A204.1 (cell line): ENCODE measurements at regions not wholly inside any gene's neighbourhood (a gene's known extent, or its start where the extent isn't known, plus 50 kb on each side); places are given as distances from the start of the nearest gene placed in this dataset.

ENCODE experiments used
- FAIRE-seq: peaks from 2 replicates; lab custom pipeline; 2012; peaks lifted over from hg19 to GRCh38; lab: Jason Lieb, UNC

DNA sequence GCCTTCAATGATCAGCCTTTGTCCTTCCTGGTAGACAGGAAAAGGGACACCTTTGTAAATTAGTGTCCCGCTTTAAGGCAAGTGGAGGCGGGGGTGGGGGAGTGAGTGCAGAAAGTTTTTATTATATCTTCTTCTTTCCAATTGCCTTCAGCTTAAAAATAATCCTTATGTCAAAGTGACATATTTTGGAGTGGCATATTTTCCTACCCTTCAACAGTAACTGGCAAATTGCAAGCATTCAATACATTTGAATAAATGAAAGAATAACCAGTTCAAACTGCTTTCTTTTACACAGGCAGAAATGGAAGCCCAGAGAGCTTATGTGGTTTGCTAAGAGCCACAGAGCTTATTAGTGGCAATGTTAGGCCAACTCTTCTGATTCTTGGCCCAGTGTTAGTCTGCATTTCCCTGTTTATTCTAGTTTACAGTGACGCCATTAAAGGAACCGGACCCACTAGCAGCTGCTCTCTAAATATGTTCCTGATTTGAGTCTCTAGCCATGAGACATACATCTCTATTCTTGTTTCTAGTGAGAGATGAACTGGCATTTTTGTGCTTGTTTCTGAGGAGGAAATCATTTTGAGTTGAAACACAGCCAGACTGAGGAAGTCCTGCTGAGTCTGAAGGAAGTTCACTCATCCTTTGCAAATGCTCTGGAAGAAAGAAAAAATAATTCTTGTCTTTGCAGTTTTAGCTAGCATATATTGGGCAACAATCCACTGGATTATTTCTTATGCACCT lies 468.7 kb downstream of the NOVA1 start:
- FAIRE-seq: no peak

DNA sequence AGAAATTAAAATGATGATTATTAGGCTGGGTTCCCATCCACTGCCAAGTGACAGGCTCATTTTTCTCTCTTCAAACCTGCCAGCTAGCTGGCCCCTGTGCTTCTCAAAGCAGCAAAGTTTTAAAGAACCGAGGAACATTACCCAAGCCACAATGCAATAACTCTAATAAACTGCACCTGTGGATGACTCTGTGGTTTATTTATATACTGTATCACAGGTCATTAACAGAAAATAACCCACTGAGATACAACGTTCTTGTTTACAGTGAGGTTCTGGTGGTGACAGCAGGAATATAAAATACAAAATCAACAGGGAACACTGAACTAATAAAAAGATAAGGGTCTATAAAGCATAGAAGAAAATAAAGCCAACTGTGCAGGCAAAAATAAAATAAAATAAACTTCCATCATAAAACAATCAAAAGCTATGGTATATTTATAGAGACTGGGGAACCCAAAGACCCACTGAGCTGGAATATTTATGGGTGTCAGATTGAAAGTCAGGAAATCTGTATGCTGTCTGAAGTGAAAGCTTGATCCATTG lies 472.9 kb downstream of the NOVA1 start:
- no peak for FAIRE-seq

DNA sequence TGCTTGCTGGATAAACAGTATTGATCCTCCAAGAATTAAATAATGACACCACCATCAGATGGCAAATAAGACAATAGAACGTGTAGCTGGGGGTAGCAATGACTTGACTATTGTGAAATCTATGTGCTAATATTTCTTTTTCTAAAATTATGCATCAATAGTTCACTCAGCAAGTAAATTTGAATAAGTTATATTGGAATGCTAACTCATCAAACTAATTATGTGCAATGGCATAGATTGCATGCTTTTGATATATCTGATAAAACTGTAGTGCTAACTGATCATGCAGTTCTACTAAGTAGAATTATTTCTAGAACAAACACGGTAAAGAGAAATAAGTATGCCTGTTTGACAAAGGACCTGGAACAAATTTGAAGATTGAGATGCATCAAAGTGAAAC lies 474.4 kb downstream of the NOVA1 start:
- no peak for FAIRE-seq

DNA sequence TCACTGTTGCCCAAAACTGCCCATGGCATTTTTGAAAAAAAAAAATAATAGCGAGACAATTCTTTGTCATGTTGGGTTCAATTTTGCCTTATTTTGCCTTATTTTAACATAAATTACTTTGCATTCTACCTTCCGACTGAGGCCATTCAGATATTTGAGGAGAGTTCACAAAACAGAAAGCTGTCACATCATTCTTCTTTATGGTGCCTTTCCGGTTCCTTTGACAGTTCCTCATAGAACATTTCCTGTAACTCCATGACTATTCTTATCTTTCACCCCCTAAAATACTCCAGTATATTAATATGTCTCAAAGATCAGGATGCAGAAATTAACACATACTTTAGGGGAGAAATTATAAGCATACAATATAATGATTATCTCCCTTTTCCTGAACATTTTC lies 476.7 kb downstream of the NOVA1 start:
- FAIRE-seq: no peak

DNA sequence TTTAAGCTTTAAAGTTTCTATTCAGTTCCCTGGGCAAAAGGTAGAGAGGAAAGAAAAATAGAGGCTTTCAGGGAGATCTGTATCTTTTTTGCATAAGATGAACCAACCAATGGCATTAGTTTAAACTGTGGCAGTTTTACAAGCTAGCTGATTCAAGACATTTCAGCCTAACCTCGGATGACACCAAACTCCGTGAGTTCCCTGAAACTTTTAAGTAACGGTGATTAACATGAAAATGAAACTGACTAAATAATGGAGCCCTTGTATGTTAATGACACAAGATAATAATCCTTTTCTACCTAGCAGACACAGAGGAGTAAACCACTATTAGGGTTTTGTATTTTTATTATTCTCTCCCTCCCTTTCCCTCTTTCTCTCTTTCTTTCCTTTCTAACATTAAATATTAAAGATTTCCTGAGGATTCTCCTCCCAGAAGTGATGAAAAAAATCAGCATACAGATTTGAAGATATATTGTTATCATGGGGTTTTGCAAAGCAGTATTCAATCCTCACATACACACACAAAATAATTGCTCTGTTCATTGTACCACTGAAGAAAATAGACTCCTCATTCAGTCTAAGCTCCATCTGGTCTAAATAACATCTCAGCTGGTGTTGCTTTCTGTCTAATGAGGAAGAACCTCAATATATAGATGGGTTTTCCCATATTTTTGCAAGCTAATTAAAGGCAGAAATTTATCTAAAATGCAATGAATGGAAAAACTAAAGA lies 483.8 kb downstream of the NOVA1 start:
- no peak for FAIRE-seq

DNA sequence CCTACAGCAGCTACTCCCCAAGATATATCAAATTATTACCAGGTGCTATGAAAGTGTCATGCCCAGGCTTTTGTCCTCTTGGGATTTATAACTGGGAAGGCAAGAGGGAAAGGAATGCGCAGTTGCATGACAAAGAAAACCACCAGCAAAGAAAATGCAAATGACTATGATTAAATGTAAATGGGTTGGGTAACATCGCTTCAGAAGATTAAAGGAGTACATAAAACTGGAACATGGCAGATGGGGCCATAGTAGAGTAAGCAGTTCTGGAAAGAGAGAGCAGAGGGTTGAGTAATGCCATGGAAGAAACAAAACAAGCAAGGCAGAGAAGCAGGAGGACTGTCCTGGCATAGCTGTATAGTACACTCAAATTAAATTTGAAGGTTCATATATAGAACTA lies 493.1 kb downstream of the NOVA1 start:
- FAIRE-seq: no peak

DNA sequence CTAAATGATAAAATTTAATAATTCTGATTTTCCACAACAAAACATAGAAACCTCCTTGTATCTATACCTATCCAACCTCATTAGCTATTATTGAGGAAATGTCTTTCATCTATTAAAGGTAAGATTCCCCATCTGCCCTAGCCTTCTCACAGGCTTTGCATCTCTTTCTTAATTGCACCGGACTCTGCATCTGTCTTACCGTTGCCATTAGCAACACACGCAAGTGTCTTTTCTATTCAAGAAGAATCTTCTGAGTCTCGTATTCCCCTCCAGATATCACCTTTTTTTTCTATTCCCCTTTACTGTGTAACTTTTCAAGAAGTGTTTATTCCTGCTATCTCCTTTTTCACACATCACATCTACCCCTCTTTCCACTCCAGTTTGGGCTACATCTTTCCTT lies 500.0 kb downstream of the NOVA1 start:
- FAIRE-seq: no peak

DNA sequence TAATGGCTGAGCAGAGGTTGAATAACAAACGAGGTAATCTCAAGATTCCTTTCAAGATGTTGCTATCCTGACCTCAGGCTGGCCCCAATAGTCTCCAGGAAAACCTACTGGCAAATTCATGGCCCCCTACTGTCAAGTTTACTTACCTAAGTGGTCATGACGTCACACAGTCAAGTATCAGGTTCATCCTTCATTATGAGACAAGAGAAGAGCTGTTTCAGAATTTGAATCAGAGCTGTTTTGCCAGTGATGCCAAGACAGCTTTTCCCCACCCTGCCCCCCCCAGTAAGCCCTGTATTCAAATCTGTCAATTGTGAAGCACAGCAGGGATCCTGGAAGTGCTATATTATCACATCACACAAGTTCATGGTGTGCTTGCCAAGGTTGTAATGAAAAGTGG lies 509.6 kb downstream of the NOVA1 start:
- no peak for FAIRE-seq

DNA sequence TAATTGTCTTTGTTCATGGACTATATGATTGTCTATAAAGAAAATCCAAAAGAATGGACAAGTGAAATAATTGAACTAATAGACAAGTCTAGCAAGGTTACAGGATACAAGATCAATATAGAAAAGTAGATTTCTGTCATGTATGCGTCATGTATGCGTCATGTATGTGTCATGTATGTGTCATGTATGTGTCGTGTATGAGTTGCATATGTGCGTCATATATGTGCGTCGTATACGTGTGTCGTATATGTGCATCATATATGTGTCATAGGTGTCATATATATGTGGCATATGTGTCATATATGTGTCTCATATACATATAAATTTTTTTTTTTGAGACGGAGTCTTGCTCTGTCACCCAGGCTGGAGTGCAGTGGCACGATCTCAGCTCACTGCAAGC lies 516.8 kb downstream of the NOVA1 start:
- no peak for FAIRE-seq

DNA sequence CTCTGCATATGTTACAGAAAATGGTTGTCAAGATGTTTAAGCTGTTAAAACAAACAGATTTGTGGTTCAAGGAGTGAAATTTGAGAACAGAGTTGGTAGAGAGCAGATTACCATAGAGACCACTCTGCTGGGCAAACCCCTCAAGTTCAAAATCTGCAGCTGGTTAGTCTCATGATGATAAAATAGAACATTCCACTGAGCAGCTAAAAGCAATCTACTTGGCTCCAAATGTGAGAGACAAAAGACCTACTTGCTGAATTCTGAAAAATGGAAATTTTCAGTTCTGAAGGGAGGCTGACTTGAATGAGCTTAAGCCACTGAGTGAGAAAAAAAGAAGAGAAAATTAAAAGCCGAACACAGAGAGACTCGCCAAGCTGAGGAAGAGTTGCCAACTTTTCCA lies 519.3 kb downstream of the NOVA1 start:
- no peak for FAIRE-seq

DNA sequence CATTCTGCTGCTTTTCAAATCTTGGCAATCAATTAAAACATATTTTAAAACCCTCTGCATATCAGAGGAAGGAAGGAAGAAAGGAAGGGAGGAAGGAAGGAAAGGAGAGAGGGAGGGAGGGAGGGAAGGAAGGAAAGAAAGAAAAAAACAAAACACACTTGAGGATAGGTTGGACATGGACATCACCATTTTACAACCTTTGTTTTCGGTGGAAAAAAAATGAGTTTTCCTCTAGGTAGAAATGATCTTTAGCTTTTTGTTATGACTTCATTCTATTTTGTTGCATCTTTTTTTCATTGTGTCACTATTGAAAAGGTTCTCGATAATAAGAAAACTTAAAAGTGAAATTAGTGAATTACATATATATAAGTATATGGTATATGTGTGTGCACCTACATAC lies 522.9 kb downstream of the NOVA1 start:
- no peak for FAIRE-seq

DNA sequence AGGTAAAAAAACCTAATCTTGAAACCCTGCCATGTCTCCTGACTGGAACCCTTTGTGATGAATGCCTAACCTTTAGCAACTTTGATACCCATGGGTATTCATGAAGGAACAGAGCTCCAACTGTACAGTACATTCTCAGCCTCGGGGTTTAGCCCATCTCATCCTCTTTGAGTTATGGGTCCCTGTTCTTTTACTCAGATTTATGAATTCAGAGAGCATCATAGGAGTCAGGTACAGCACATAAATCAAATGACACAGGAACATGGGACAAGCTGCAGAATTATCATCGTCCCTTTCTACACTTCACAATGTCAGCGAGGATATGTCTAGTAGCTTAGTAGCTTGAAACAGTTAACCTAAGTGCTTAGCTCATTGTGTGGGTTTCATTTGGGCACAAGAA lies 527.4 kb downstream of the NOVA1 start:
- no peak for FAIRE-seq

DNA sequence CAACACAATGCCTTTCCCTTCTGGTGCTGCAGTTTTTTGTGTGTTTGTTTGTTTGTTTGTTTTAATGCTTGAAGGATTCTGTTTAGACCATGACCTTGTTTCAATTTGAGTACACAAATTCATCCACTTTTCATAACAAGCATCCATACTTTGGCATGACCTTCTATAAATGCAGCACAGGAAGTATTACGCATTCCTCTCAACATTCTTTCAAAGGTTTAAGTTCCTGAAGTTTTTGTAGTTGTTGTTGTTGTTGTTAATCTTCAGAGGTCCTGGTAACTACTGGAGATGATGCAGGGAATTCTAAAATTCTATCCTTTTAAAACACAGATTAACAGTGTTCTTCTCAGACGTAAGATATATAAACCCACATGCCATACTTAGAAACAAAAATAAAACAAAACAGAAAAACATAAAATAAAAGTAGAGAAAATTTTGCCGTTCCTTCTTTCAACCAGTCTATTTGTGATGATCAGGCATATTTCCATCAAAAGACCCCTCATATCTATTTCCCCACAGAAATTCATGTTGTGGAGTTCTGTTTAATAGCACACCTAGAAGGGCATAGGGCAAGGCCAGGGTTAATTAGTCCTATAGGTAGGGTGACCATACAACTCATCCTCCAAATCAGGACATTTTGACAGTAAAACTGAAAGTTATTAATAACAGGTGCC lies 529.9 kb downstream of the NOVA1 start:
- FAIRE-seq: no peak

DNA sequence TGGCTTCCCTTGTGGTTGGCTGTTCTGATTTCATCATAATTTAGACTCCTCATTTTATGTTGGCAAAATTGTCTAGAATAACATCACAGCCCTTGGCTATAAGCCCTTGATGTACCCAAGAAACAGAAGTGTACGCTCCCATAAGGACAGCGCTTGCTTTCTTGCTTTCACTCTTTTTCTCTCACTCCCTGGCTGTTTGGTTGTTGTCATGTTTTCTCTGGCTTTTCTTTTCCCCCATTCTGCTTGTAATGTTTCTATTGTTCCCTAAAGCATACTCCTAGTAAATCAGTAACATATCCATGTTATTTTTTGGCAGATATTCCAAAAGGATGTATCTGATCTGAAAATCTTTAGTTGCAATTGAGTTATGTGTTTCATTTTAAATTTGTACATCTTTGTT lies 530.5 kb downstream of the NOVA1 start:
- no peak for FAIRE-seq

DNA sequence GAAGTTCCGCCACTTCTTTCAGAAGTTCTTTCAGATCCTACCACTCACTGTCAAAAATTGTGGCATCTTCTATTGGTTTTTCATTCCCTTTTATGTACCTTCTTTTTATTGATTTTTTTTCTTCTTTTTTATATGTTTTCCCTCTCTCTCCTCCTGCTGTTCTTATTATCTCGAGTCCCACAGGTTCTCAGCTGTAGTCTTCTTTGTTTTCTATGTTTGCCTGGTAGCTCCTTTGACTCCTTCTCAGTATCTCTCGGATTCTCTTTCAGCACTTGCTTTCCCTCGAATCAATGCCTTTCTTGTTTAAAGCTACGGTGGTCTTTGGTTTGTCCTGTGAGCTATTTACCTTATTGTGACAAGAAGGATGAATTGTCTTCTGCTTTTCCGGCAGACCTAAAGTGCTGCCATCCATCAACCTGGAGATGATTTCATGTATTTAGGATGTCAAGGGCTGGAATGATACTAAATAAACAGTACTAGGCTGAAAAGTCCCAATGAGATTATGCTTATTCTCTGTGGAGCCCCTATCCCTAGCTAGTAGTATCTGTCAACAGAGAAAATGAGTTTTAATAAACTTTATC lies 541.7 kb downstream of the NOVA1 start:
- FAIRE-seq: no peak

DNA sequence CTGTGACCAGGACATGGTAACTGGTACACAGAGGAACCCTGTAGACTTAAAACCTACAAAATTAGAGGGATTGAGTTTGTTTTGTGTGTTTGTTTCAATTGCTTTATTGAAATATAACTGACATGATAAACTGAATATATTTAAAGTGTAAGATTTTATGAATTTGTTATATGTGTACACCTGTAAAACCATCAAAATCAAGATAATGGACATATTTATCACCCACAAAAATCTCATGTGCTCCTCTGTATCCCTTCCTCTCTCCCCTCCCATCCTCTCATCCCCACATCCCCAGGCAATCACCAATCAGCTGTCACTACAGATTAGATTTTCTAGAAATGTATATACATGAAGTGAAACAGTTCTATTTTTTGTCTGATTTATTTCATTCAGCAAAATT lies 565.5 kb downstream of the NOVA1 start:
- FAIRE-seq: no peak

DNA sequence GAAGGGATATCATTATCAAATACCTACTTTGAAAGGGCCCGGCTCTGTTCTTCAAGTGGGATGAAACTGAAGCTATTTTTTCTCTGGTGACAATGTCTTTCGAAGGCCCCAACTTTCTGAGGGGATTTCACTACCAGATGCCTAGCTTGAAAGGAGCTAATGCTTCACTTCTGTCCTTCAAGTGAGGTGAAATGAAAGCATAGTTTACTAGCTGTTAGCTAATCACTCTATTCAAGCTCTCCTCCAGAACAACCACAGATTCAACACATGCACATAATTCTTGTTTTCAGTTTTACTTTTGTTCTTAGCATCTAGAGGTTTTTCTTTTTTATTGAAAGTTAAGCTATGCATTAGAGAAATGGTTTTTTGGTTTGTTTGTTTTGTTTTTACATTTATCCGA lies 571.4 kb downstream of the NOVA1 start:
- FAIRE-seq: no peak

DNA sequence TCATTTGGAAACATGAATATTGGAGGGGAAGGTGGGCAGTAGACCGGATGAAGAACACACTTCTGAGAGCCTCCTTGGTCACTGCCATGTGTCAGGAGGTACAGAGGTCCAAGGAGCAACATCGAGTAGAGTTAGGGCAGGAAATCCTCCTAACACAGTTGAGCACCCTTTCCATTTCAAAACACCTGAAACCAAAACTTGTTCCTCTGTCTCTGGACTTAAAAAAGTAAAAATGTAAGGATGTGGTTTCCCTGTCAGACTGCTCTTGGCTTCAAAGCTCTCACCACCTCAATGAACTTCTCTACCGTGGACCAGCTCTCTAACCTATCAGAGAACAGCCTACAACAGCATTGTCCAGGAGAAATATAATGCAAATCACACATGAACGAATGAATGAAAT lies 573.9 kb downstream of the NOVA1 start:
- no peak for FAIRE-seq

DNA sequence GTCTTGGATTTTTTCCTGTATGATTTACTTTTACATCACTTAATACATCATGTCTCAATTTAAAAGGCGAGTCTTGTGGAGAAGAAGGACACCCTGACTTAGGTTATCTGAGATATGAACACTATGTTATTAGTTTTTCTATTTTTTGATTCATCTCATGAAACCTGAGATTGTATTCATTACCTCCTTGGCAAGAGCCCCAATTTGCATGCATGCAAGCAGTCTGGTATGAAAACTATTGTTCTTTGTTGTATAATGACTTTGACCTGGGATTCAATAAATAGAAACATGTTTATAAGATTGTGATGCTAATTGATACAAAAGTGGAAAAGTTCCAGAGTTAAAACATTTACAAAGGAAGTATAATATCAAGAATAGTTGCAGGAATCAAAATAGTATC lies 576.1 kb downstream of the NOVA1 start:
- no peak for FAIRE-seq

DNA sequence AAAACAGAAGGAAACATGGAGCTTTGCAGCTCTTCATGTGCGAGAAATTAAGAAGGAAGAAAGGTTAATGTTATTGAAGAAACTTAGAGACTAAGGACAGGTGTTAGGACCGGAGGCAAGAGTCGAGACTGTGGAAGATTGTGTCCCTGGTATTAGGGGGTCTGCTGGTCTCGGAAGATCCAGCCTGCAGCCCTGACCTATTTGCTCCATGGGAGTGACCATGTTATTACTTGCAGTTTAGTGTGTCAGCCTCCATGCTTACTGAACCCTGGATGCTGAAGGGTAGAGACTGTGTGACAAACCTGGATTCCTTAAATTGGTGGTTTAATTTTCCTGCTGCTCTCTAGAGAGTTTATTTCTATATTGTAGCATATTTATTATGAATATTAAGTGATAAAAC lies 580.6 kb downstream of the NOVA1 start:
- FAIRE-seq: no peak

DNA sequence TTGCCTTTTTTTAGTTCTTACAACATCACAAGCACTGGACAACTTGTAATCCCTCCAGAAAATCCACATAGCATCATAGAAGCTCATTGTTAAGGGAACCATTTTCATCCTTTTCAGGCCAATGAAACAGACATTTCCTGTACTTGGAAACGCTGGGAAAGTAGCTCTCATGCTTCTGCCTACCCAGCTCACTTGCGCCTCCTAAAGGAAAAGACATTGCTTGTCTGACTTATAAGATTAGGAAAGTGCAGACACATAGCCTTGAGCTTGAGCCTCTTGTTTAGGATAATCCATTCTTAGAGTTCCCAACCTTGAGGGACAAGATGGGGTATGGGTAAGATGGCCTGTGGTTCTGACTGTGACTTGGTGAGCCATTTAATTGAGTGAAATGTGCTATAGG lies 589.5 kb downstream of the NOVA1 start:
- FAIRE-seq: no peak

DNA sequence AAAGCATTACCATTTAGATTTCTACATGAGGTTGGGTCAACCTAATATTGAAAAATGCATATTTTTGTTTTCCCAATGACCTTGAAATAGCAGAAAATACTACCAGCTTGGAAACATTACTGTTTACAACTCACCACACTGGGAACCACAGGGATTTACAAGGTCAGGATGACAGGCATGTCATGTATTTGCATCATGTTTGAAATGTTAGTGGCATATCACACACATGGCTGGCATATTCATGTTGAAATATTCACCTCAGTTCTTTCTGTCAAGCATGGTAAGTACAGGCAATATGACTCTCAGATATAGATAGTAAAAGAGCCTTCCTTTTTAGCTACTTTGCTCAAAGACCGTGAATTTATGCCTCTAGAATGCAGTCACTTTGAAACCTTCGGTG lies 593.5 kb downstream of the NOVA1 start:
- no peak for FAIRE-seq

DNA sequence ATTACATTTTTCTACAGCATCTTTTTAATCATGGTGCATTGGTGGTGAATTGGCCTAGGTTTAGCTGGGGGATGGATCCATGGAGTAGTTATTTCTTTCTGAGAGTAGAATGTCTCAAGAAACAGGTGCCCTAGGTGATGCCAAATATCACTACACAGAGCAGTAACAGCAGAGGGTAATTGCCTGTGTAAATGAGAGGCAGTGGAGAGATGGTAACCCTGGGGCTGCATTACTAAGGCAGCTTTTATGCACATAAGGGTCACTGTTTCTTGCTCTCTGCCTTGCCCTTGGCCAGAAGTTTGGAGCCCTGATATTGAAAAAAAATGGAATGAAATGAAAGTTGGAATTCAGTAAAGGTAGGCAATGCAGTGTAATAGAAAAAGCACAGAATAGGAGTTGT lies 604.0 kb downstream of the NOVA1 start:
- no peak for FAIRE-seq
